ENCODE measurements at regions not wholly inside any gene's neighbourhood (a gene's known extent, or its start where the extent isn't known, plus 50 kb on each side); places are given as distances from the start of the nearest gene placed in this dataset.

DNA sequence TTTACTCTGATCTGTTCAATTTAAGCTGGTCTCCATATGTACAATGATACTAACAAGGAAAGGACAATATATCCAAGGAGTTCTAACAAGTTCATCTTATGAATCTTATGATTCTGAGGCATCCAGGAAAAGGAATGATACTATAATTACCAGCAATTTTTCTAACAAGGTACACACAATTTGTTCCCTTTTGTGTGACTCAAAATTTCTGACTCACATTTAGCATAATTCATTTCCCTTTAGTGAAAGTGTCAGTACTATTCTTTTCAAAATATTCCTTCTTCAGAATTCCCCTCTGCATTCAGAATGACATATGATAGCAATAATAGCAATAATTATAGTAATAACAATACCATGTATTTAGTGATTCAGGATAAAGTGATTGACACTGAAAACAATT lies 594.8 kb downstream of the DMRTA1 start:
- no peak for TF ChIP-seq SMC3 (conservative IDR thresholded peaks at IDR 0.05; ENCODE audit: poor library complexity)
- no peak for TF ChIP-seq EZH2 (IDR thresholded peaks at IDR 0.05; ENCODE audit: borderline replicate concordance, insufficient read depth, low read length, poor library complexity, severe bottlenecking)
- TF ChIP-seq MXI1 (conservative IDR thresholded peaks at IDR 0.05; ENCODE audit: poor library complexity, severe bottlenecking): no peak
